HG02973 (cell line): ENCODE measurements at regions not wholly inside any gene's neighbourhood (a gene's known extent, or its start where the extent isn't known, plus 50 kb on each side); places are given as distances from the start of the nearest gene placed in this dataset.
"Not testable (repeated sequence)": the region's sequence is repeated elsewhere in the genome, so short reads cannot be mapped to it uniquely, and the experiment has no call there.

Experiments
- ATAC-seq: cut with Tn5 transposase; IDR thresholded peaks from one replicate; pipeline ENCODE4 v1.9.1; 2021; ENCODE audit warnings: moderate library complexity; ENCODE audit not compliant: unreplicated experiment

DNA sequence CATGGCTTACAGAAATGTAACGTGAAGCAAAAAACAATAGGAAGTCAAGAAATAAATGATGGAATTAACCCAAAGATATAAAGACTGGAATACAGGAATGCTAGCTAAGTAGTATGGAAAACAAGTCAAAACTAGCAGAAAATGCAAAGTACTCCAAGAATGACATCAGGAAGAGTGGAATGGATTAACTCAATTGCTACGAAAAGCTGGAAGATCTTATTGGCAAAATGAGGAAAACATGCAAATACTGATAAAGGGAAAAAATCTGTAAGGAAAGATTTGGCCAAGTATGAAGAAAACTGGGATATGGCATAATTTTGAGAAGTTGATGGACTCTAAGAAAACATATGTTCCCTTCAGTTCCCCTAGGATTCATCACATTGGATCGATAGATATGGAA is 324.5 kb upstream of the ZNF608 start:
- ATAC-seq = no peak

DNA sequence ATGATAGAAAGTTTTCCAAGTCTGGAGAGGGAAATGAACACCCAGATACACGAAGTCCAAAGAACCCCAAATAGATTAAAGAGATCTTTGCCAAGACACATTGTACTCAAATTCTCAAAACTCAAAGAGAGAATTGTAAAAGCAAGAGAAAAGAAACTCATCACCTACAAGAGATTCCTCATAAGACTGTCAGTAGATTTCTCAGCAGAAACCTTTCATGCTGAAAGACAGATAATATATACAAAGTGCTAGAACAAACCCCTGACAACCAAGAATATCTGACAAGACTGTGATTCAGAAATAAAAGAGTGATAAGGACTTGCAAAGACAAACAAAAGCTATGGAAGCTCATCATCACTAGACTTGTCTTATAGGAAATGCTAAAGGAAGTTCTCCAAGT is 326.7 kb upstream of the ZNF608 start:
- ATAC-seq = no peak

DNA sequence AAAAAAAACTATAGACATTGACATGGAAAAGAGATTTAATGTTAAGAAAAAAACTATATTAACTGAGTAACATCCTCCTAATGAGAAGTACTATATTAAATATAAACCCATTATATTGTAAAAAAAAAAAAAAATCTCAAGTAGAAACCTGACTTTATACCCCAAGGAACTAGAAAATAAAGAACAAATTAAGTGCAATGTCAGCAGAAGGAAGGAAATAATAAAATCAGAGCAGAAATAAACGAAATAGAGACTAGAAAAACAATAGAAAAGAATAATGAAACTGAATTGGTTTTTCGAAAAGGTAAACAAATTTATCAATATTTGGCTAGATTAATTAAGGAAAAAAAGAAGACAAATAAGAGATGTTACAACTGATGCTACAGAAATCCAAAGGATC is 329.1 kb upstream of the ZNF608 start:
- ATAC-seq = no peak

- not testable (repeated sequence) for ATAC-seq
Observed at GRCh38 chr5:125079028-125079427, 332.6 kb upstream of the ZNF608 start.

GRCh38 chr5:125081101-125081500 is 334.7 kb upstream of the ZNF608 start:
- ATAC-seq = no peak

DNA sequence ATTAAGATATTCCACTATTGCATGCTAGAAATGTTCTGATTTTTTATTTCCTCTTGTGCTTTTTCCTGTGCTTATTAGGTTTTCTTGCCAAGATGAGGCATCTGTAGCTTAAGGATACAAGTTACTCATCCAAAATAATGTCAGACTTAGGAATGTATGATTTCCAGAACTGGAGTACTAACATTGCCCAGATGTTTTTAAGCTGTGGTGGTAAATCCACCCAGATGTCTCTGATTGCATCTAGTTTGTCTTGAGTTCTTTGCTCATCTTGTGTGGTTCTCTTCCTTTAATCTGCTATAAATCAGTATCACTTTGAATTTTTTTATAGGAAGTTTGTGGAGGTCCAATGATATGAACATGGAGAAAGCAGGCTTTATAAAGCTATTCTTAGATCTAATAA is 337.5 kb upstream of the ZNF608 start:
- ATAC-seq = no peak

DNA sequence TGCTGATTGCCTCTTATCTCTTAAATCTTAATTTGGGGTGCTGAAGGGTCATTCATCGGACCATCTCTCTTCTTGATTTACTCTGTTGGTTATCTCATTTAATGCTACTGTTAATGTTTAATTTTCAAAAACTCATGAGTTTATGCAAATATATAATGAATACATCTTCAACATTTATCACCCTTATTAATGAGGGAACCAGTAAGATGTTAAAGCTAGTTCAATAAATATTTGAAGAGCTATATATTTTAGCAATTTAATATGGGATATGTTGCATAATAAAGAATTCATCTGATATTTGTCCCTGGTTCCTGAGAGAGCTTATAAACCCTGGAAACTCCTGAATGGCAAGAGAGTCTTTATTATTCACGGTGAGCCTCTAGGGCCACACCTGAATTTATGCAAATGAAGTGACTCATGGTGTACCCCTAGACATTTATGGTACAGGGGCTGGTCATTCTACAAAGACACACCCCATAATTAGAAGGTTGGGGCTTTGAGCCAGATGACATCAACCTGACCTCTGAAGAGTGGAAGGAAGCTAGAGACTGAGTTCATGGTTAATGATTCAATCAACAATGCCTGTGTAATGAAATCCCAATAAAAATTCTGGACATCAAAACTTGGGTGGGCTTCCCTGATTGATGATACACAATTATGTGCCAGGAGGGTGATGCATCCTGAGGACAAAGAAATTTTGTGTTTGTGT is 339.5 kb upstream of the ZNF608 start:
- no peak for ATAC-seq

DNA sequence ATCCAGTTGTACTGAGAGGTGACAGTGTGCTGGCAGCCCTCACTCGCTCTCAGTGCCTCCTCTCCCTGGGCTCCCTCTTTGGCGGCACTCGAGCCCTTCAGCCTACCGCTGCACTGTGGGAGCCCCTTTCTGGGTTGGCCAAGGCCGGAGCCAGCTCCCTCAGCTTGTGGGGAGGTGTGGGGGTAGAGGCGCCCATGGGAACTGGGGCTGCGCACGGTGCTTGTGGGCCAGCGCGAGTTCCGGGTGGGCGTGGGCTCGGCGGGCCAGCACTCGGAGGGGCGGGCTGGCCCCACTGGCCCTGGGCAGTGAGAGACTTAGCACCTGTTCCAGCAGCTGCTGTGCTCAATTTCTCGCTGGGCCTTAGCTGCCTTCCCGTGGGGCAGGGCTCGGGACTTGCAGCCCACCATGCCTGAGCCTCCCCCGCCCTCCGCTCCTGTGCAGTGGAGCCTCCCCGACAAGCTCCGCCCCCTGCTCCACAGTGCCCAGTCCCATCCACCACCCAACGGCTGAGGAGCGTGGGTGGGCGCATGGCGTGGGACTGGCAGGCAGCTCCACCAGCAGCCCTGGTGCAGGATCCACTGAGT is 342.2 kb upstream of the ZNF608 start:
- ATAC-seq = no peak

DNA sequence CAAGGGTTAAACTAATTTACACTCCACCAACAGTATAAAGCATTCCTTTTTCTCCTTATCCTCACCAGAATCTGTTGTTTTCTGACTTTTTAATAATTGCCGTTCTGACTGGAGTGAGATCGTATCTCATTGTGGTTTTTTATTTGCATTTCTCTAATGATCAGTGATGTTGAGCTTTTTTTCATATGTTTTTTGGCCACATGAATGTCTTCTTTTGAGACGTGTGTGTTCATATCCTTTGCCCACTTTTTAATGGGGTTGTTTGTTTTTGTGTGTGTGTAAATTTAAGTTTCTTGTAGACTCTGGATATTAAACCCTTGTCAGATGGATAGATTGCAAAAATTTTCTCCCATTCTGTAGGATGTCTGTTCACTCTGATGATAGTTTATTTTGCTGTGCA is 345.7 kb upstream of the ZNF608 start:
- not testable (repeated sequence) for ATAC-seq

- ATAC-seq = no peak
Observed at GRCh38 chr5:125093776-125094175, 347.3 kb upstream of the ZNF608 start.

DNA sequence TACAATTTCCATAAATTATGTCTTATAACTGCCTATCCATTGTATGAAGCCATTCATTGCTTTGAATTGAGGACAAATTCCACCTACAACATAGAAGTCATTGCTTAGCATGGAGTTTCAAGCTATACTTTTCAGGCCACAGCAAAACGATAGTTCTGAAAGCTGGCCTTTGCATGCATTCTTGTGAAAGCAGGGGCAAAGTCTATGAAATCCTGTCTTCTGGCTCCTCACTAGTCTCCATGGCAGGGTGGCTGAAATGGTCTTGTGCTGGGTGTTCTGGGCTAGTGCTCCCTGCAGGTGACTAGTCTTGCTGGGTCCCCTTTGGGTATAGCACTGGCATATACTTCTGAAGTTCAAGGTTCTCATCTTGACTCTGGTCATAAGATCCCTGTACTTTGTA is 353.9 kb upstream of the ZNF608 start:
- no peak for ATAC-seq

GRCh38 chr5:125100951-125101350 is 354.5 kb upstream of the ZNF608 start:
- no peak for ATAC-seq

DNA sequence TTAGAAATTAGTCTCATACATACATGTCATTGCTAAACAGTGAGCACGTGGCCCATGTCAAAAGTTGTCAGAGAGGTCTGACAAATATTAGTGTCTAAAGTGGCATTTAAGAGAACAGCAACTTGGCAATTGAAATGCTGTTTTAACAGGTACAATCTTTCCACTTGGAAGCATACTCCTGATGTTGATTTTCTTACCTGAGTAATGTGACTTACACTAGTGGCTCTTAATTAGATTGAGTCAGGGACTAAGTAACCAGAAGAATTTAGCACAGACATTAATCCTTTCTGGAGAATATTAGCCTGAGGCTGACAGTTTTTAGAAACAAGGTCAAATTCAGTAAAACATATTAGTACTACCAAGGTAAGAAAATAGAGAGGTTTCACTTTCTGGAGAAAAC is 357.0 kb upstream of the ZNF608 start:
- no peak for ATAC-seq

DNA sequence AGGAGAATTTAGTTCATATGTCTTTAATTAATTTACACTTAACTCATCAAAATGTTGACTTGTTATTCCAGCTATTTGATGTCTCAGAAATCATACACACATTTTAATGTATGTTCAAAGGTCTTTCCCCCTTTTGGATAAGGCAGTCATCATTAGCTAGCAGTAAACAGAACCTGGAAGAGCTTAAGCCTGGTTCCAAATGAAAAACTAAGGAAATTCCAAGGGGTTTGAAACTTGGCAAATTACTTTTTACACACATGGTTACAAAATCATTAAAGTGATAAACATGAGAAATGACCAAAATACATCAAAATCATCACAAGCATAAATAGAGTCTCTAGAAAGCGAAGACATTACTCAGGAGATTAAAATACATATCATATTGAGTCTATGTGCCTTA is 359.8 kb upstream of the ZNF608 start:
- ATAC-seq = no peak

- ATAC-seq = no peak
Observed at GRCh38 chr5:125106881-125107280, 360.4 kb upstream of the ZNF608 start.

GRCh38 chr5:125109293-125109692 is 362.9 kb upstream of the ZNF608 start:
- no peak for ATAC-seq

- no peak for ATAC-seq
Observed at GRCh38 chr5:125109816-125110215, 363.4 kb upstream of the ZNF608 start.

- no peak for ATAC-seq
Observed at GRCh38 chr5:125112196-125112595, 365.8 kb upstream of the ZNF608 start.

- ATAC-seq = no peak
Observed at GRCh38 chr5:125113328-125113727, 366.9 kb upstream of the ZNF608 start.

GRCh38 chr5:125115195-125115525 is 368.7 kb upstream of the ZNF608 start:
- ATAC-seq = no peak

- no peak for ATAC-seq
Observed at GRCh38 chr5:125117566-125117965, 371.1 kb upstream of the ZNF608 start.

DNA sequence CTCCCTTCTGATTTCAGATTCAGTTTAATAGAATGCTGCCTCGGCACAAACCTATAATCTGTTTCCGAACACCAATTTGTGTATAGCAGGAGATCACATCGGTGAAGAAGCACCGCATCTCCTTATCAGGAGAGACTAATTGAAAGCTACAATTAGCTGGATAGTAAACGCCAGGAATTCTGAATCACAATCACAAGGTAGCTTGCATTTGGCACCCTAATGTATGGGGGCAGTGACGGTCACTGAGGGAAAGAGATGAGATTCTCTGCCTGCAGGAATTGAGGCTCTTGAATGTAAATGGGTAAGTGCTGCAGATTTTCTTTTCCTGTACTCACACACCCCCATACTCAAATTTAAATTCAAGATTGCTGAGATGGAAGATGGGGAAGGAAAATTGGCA is 373.6 kb upstream of the ZNF608 start:
- no peak for ATAC-seq
